ENCODE measurements at regions not wholly inside any gene's neighbourhood (a gene's known extent, or its start where the extent isn't known, plus 50 kb on each side); places are given as distances from the start of the nearest gene placed in this dataset.

DNA sequence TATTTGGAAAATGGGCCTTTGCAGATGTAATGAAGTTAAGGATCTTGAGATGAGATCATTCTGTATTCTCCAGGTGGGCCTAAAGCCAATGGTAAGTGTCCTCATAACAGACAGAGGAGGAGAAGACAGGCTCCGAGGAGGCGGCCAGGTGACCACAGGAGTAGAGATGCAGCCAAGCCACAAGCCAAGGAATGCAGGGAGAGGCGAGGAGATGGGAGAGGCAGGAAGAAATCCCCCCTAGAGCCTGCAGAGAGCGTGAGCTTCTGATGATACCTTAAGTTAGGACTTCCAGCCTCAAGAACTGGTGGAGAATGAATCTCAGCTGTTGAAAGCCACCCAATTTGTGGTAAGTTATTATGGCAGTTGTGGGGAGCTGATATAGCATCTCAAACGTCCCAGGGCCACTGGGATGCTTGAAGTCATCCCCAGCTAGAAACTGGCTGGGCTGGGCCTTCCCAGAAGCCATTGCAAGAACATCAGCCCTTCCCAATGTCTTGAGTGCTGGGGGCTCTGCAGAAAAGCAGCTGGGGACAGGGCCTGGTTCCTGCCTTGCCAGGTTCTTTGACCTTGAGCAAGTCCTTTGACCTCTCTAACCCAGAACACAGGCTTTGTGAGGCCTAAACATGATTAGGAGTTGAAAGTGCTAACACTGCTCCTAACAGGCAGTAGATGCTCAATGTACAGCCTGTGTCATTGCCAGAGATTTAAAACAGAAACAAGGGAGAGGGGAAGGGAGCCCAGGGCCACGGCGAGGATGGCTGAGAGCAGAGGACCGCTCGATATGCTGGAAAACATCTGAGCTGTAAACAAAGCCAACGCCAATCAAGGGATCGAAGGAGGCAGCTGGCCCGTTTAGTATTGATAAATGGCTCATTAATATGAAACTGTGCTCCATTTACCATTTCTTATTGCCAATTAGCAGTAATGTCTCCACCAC lies 632.3 kb downstream of the TBC1D22A start:
- TF ChIP-seq, protein P1, sequence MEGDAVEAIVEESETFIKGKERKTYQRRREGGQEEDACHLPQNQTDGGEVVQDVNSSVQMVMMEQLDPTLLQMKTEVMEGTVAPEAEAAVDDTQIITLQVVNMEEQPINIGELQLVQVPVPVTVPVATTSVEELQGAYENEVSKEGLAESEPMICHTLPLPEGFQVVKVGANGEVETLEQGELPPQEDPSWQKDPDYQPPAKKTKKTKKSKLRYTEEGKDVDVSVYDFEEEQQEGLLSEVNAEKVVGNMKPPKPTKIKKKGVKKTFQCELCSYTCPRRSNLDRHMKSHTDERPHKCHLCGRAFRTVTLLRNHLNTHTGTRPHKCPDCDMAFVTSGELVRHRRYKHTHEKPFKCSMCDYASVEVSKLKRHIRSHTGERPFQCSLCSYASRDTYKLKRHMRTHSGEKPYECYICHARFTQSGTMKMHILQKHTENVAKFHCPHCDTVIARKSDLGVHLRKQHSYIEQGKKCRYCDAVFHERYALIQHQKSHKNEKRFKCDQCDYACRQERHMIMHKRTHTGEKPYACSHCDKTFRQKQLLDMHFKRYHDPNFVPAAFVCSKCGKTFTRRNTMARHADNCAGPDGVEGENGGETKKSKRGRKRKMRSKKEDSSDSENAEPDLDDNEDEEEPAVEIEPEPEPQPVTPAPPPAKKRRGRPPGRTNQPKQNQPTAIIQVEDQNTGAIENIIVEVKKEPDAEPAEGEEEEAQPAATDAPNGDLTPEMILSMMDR (IDR thresholded peaks at IDR 0.05; ENCODE audit: control insufficient read depth, extremely low read depth, insufficient read depth): no peak
- DNase-seq (ENCODE audit: low read depth): no peak
- no peak overlapping the region for H3K4me3 ChIP-seq (ENCODE audit: low read depth, low read length)

DNA sequence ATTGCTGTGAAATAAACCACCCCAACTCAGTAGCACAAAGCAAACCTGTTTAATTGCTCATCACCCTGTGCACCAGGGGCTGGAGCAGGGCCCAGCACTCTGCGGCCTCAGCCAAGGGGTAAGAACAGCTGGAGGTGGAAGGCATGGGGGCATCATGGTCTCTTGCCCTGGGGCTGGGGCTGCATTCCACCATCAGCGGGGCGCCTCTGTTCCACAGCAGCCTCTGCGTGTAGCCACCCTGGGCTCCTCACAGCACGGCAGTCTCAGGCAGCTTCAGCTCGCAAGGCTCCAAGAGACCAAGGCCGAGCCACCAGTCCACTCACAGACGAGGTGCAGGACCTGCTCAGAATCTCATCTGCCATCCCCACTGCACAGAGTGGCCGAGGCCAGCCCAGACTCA lies 630.7 kb downstream of the TBC1D22A start:
- TF ChIP-seq, protein P1 (IDR thresholded peaks at IDR 0.05; ENCODE audit: control insufficient read depth, extremely low read depth, insufficient read depth): no peak
- H3K4me3 ChIP-seq (ENCODE audit: low read depth, low read length): no peak overlapping the region
- no peak for DNase-seq (ENCODE audit: low read depth)

DNA sequence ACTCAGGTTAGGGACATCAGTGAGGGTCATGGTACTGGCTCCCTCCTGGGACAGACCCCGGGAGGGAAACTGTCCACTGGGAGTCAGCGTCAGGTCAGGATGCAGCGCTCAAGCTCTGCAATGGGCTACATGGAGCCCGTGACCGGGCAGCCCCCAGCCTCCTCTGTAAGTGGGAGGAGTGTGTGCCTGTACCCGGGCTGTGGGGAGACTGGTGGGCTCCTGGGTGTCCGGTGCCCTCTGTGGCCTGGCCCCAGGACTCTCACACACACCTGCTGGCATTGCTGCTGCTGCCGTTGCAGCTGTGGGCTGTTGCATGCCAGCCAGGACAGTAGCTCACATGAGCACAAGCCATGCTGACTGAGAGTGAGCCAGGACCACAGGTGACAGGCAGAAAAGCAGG lies 630.3 kb downstream of the TBC1D22A start:
- TF ChIP-seq, protein P1 (IDR thresholded peaks at IDR 0.05; ENCODE audit: control insufficient read depth, extremely low read depth, insufficient read depth): no peak
- no peak for DNase-seq (ENCODE audit: low read depth)
- H3K4me3 ChIP-seq (ENCODE audit: low read depth, low read length): no peak overlapping the region

DNA sequence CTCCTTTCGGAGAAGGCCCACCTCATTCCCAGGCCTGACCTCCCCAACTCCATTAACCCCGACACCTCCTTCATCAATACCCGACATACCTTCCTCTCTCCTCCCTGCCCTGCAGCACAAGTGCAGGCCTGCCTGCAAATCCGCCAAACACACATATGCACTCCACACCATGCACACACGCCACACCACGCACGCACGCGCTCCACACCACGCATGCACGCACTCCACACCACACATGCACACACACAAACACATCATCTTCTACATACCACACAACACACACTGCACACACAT lies 629.6 kb downstream of the TBC1D22A start:
- TF ChIP-seq, protein P1 (IDR thresholded peaks at IDR 0.05; ENCODE audit: control insufficient read depth, extremely low read depth, insufficient read depth): no peak
- DNase-seq (ENCODE audit: low read depth): no peak
- no peak overlapping the region for H3K4me3 ChIP-seq (ENCODE audit: low read depth, low read length)

DNA sequence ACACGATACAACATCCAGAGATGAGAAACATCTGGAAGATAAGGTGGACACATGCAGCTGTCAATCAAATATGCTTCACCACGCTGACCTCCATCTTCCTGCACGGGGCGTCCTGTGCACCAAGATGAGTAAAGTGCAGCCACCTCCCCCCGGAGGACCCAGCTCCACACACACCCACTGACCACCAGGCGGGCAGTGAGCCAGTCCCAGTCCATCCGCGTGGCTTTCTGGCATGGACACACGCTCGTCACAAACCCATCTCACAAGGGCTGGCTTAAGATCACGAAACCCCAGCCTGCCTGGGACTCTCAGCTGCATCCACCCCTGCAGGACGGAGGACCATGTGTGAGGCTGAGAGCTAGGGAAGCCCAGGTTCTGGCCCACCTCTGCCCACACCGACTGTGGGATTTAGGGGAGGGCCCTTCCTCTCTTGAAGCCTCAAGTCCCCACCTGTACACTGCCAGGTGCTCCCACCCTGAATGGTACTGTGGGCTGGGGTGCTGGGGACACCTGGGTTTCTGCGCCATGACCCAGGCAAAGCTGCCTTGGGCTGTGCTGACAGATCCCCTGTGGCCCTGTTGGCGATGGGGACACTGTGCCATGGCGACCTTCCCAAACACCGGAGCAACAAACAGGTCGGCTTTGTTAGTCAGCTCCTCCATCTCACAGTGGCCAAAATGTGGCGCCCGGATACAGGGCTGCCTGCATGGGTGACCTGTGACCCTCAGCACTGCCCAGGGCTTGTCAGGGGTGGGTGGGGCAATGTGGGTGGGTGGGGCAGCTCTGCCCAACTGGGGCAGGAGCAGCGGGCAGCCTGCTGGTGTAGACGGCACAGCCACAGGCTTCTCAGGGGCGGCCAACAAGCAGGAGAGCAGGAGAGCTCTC lies 629.0 kb downstream of the TBC1D22A start:
- TF ChIP-seq, protein P1 (IDR thresholded peaks at IDR 0.05; ENCODE audit: control insufficient read depth, extremely low read depth, insufficient read depth): no peak
- H3K4me3 ChIP-seq (ENCODE audit: low read depth, low read length): no peak overlapping the region
- DNase-seq (ENCODE audit: low read depth): no peak

DNA sequence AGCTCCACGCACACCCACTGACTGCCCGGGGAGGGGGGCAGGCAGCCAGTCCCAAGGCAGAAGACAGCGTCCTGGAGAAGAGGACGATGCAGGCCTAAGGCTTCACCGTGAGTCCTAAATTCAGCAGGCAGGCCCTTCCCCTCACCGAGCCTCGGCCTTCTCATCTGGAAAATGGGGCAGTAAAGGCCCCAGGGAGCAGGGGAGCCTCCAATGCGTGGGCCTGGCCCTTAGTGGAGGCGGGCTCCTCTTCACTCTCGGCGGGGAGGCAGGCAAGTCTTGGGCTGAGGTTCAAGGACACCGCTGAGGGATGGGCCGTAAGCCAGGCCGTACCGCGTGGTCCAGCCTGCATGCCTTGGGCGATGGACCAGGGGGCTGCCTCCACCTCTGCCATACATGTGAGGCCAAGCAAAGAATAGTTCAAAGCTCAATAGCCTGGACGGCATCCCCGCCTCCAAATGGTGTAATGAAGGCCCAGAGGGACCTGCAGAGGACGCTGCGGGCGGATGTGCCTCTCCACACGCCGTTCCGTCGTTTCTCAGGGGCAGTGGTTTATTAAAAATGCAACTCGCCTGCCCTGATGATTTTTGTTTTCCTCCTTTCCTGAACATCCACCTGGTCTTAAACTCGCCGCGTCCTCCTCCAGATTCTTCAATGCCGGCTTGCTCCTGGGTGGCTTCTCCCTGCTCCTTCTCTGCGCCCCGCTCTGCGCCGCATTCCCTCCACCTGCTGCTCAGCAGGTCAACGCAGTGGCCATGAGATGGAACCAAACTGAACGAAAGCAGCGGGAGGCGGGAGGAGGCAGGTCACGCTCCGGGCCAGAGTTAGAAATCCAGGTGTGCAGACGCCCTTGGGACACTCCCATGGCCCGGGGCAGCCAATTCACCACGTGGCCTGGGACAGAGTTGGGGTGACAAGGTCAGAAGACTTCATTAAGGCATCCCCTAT lies 627.8 kb downstream of the TBC1D22A start:
- TF ChIP-seq, protein P1 (IDR thresholded peaks at IDR 0.05; ENCODE audit: control insufficient read depth, extremely low read depth, insufficient read depth): no peak
- H3K4me3 ChIP-seq (ENCODE audit: low read depth, low read length): no peak overlapping the region
- DNase-seq (ENCODE audit: low read depth): no peak
